Left hindlimb (tissue), 1 donor: ENCODE measurements at regions not wholly inside any gene's neighbourhood (a gene's known extent, or its start where the extent isn't known, plus 50 kb on each side); places are given as distances from the start of the nearest gene placed in this dataset.
"Not testable (repeated sequence)": the region's sequence is repeated elsewhere in the genome, so short reads cannot be mapped to it uniquely, and the experiment has no call there.

Source experiments
- DNase-seq: peaks from one replicate; pipeline ENCODE4 v3.0.0-alpha.2; 2018

DNA sequence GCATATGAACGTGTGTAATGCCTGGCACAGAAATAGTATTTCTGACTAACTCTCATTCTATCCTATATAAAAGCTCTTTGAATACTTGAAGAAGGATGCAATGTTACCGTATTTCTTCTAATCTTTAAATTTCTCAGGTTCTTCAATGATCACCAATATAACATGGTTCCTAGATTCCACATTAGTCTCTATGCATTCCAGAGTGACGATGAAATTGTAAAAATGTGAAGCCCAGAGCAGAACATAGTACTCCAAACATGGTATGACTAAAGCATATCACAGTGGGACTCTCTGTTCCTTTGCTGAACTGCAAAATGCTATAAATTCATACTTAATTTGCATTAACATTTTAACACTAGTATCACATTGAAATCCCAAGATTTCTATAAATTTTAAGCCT, 877.6 kb upstream of the CHORDC1 start:
- DNase-seq, result no peak

DNA sequence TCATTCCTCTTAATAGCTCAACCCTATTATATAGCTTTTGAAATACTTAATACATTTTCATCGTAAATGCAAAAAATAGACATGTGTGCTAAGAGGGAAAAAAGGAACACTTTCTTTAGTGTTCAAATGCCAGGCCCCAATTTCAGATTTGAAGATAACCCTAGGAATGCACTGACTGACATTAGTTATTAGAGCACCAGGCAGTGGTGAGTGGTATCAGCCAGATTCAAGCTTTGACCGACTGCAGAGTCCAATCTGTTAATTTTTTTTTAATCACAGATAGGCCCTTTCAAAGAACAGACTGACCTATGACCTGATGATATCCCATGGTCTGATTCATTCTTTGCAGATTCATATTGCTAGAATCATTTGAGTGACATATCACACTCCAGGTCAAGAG, 874.2 kb upstream of the CHORDC1 start:
- no peak for DNase-seq

DNA sequence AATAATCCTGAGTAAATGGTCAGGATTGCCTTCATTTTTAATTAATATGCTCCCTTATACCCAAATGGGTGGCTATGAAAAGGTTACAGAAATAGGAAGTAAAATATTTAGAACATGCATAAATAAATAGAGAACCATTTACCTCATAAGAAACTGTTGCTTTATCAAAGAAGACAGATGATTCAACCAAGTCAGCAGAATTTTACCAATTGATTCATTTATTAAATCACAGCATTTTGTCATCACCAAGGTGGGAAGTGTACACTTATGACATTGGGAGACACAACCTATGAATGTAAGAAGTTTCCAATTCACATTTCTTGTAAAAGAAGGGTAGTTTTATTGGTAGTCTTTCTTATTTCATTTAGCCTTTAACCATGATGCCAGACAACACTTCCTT, 870.3 kb upstream of the CHORDC1 start:
- no peak for DNase-seq

DNA sequence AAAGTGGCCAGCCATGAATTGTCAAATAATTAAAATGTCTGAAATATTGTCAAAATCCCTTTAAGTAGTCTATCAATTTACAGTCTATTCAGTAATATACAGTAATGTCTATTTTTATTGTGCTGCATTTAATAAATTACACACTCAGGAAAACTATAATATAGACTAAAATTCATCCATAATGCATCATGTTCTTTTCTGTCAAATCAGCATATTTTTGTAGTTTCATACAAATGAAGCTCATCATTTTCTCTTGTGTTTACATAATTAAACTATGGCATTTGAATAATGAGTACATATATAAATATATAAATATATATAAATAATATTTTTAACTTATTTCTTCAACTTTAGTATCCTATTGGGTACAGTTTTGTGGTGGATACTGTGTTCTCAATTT, 868.7 kb upstream of the CHORDC1 start:
- DNase-seq, result no peak

DNA sequence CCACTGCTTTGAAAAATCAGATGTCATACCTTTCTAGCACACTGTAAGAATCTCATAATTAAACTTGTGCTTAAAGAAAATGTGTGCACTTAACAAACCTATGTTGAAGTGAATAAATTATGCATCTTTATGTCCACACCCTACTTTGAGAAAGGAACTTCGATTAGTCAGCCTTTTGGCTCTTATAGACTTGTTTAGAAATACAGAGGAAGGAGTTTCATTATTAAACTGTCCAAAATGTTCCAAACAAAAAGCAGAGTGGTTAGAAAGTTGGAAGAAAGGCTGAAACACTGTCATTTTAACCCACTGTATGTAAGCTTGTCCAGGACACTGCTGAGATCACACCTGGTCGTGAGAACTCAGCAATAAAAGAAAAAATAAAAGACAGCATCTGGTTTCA, 863.2 kb upstream of the CHORDC1 start:
- DNase-seq, result no peak

DNA sequence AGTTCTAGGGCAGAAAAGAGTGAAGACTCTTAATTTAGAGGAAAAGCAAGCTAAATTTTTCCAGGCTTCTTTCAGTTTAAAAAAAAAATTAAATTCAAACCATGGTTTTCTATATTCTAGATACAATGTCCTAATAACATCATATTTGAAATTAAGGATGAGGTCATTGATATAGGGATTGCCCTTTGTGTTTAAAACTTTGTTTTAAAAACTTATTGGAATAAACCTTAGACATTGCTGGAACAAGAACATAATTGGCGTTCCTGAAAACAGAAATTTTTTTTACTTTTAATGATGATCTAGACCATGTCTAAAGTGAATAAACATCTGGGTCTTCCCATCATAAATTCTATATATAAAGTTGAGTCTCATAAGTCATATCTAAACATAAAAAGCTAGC, 859.4 kb upstream of the CHORDC1 start:
- no peak for DNase-seq

DNA sequence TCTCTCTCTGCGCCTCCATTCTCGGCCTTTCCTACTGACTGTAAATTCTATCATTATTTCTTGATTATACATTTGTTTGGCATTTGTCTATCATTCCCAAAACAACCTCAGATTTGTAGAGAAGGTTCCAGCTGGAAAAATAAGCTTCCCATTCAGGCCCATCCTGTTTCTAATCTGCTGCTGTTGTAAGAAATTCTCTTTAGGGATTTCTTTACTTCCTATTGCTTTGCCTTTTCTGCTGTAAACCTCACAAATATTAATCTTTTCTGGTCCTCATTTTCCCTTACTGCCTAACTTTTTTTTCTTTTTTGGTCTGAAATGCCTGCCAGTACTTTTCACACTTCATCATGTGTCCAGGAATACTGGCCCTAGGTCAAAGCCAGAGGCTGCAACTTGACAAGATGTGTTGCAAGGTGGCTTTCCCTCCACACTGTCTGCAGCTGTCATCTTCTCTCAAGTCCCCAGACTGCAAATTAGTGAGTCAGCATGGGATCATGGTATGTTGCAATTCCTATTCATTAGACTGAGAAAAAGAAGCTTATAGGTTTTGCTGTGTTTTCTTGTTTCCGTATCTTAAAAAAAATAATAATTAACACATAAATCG, 858.7 kb upstream of the CHORDC1 start:
- peak; percentile 66 for DNase-seq

DNA sequence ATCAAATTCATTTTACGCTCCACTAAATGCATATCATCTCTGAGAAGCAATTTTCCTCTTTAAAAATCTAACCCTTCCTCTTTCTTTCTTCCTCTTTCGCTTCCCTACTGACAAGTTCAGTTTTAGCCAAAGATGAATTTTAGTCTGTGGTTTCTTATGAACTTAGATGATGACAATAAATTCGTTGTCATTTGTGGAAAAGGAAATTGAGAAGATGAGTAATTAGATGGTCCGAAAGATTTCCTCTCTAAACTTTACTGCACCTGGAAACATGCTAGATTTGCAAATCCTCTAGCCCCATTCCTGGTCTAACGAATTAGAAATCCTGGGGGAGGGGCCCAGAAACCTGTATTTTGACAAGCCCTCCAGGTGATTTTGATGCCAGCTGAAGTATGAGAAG, 855.4 kb upstream of the CHORDC1 start:
- DNase-seq, result no peak

DNA sequence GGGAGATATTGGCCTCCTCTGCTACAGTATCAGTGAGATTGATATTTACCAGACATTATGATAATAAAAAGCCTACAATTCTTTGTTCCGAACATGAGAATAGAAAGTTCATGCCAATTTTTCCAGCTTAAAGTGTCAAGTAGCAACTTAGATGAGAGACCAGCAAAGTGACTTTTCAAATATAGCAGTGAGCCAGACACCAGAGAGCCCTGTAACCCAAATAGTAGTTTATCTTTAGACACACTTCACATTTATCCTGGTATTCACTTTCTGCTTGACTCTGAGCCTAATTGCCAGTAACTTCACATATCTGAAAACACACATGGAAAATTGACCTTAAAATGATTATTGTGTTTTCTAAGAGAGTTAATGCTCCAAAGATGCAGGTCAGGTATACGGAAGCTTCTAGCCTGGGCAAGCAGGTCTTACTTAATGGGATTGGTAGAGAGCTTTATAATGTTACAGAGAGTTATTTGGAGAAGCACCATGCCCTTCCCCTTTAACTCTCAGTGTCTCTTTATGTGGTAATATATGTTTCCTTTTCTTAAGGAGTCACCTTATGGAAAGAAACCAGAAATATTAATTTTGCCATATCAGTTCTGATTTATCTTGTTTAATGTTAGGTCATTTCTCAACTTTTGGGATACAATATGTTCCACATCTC, 852.3 kb upstream of the CHORDC1 start:
- DNase-seq, result no peak

DNA sequence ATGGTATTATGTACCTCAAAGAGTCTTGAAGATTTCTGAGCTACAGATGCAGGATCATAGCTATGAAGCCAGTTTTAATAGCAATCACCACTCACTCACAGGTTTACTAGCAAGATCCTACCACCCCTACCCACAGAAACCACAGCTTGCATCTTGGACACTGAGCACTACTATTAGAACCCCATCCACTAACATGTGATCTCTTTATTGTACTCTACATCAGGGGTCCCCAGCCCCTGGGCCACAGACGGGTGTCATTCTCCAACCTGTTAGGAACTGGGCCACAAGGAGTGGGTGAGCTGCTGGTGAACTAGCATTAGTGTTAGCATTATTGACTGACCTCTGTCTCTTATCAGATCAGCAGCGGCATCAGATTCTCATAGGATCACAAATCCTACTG, 844.8 kb upstream of the CHORDC1 start:
- no peak for DNase-seq

DNA sequence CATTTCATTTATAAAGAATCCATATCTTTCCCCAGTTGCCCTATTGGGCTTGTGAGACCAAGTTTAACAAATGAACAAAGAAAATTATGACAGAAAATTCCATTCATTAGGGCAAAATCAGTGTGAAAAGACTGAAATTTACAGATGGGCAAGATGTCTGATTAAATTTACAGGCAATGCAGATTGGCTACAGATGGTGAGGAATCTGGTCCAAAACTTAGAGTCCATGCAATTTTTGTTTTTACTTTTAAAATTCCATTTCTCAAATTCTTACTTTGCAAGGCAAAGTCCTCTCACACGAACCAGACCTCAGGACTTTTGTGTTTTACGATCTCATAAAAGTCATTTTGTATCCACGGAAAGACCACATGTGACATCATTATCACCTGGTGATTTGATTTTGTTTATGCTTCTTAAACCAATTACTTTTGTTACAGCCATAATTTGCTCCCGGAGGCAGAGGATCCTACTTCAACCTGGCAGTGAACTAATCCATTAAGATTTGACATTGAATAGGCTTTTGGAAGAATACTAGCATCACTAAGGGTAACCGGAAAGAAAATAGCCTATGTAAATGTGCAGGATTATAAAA, 843.7 kb upstream of the CHORDC1 start:
- no peak for DNase-seq

DNA sequence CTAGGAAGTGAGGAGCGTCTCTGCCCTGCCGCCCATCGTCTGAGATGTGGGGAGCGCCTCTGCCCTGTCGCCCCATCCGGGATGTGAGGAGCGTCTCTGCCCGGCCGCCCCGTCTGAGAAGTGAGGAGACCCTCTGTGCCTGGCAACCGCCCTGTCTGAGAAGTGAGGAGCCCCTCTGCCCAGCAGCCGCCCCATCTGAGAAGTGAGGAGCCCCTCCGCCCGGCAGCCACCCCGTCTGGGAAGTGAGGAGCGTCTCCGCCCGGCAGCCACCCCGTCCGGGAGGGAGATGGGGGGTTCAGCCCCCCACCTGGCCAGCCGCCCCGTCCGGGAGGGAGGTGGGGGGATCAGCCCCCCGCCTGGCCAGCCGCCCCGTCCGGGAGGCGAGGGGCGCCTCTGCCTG, 840.5 kb upstream of the CHORDC1 start:
- DNase-seq, result not testable (repeated sequence)

DNA sequence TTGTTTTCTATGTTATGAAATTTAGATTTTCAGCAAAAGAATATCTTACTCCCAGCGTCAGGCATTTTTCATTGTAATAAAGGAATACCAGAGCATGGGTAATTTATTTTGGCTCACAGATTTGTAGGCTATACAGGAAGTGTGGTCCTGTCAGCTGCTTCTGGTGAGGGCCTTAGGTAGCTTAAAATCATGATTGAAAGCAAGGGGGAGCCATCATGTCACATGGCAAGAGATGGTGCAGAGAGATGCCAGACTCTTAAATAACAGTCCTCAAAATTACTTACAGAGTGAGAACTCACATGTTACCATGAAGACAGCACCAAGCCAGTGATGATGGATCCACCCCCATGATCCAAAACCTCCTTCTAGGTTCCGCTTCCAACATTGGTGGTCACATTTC, 825.0 kb upstream of the CHORDC1 start:
- DNase-seq, result no peak

DNA sequence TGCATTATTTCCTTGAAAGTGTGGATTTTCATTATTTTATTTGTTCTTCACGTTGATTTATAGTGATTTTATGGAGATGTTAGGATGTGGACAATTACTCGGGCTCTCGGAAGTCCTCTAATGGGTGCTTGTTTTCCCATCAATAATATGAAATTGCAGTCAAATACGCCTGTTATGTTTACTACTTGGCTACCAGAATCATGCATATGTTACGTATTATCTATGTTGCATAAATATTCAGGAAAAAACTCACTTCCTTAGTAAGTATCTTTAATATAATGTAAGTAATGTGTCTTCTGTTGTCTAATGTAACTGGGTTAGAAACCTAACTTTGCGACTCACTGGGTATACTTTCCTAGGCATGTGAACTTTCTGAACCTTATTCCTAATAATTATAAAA, 823.4 kb upstream of the CHORDC1 start:
- no peak for DNase-seq

DNA sequence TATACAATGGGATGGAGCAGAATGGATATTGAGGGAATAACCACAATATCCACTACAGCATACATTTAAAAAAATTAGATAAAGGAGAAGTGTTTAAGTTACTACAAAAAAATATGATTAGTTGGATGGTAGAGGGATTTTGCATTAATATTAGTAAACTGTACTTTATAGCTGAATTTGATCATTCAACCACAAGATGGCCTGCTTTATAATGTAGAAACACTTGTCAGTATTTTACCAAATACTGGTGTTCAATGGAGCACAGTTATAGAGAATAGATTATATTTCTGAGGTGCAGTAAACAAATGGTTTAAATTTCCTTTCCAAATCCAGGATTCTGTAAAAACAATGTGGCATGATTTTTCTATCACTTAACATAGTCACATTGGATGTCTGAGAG, 818.8 kb upstream of the CHORDC1 start:
- DNase-seq, result no peak

DNA sequence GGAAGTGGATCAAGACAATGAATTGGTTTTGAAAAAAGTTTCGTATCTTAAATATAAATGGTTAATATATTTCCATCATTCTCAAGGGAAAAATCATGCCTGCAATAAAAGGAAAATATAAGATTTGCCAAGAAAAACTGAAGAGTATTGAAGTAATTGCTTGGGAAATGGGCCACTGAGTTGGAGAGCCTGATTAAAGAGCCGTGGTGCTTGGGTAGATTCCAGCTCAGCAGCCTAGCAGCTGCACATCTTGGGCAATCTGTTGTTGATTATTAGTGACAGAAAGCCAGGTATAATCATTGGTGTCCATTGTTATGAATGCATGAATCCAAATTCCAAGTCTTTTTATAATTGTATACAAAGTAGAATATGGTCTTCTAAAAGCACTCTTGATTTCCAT, 800.9 kb upstream of the CHORDC1 start:
- no peak for DNase-seq

DNA sequence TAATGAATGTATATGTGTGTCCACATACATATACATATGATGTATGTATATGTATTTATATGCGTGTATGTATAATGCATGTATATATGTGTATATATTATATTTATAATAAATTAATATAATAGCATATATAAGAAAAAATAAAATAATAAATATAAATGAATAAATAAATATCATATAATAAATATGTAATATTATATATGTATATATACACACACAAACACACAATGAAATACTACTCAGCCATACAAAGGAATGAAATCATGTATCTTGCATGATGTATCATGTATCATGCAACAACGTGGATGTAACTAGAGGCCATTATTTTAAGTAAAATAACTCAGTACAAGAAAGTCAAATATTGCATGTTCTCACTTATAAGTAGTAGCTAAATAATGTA, 788.7 kb upstream of the CHORDC1 start:
- DNase-seq, result no peak

DNA sequence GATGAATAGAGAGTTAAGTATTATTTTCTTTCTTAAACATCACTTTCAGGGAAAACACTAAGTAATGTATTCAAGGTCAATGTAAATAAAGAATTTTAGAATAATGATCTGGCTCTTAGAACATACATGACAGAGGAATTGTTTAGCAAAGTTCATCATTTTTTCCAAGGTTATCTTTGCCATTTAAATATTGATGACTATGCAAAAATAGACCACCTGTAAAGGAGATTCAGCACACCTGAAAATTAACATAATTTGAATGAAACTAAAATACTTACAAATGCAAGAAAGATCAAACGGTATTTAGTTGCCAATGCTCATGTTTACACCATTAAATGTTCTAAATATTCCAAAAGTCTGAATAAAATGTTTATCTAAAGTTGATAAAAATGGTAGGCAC, 782.6 kb upstream of the CHORDC1 start:
- DNase-seq, result no peak

DNA sequence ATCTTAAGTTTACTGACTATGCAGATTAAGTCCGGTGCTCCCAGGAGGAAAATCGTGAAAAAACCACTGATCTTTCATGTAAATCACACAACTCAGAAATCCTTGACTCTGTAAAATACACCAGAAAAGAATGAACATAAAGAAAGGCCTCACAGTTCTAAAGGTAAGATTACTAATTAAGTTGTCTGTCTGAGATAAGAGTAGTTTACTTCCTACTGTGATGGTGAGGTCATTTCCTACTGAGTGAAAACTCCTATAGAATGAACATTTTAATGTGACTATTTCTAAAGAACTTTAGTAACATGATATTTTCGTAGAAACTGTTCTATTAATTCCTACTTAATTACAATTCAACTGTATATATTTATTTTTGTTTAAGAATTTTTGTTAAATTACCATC, 774.4 kb upstream of the CHORDC1 start:
- DNase-seq, result no peak

DNA sequence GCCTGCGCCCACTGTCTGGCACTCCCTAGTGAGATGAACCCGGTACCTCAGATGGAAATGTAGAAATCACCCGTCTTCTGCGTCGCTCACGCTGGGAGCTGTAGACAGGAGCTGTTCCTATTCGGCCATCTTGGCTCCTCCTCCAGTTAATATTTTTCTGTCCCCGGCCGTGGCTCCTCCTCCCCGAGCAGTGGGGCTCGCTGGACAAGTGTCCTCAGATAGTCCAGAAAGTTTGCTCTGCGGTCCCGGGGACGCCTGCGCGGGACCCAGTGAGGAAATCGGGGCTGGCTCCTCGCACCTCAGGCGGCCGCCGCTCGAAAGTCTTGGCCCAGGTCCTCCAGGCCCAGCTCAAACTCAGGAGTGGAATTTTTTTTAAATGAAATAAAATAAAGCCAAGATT, 749.3 kb upstream of the CHORDC1 start:
- DNase-seq, result not testable (repeated sequence)

DNA sequence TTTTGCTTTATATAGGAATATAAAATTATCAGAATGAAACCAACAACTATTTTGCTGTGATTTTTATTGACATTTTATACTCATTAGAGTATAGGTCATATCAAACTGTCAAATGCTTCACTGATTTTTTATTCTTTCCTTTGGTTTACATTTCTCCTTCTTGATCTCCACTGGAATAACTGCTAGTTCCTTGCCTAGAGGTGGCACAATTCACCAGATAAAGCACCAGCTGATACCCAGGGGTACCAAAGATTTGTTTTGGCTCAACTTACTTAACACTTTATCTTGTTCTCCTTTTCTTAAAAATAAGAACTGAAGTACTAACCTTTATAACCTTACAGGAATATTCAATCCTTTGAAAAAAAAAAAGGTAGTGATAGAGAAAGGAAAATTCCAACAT, 725.1 kb upstream of the CHORDC1 start:
- no peak for DNase-seq

DNA sequence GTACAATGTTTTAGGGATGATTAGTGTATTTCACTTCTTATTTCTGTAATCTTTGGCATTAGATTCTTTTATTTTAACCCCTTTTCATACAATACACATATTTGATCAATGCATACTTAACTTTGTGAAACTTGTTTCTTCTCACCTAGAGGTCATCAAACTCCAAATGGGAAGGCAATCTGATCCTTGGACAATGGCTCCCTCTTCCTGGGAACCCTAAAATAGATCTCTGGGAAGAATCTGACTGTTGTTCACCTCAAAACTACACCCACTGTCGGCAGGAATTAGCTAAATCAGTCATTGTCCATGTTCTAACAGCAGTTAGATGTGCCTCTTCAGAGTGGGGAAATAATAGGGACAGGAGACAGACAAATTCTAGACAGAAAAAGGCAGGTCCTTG, 707.4 kb upstream of the CHORDC1 start:
- no peak for DNase-seq

DNA sequence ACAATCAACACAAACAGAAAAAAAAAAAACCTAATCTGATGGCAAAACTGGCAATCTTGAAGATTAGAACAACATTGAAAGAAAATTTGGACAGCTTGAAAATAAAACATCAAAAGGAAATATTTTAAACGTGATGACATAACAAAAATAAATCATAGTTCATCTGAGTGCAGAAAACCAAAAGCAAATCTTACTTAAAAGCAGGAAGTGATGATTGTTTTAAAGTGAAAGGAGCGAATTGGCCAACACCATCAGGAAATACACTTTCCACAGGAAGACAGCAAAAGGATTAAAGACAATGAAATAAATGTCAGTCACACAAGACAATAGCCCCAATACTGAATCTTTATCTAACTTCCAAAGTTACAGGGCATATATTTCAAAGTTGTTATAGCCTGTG, 696.5 kb upstream of the CHORDC1 start:
- no peak for DNase-seq

DNA sequence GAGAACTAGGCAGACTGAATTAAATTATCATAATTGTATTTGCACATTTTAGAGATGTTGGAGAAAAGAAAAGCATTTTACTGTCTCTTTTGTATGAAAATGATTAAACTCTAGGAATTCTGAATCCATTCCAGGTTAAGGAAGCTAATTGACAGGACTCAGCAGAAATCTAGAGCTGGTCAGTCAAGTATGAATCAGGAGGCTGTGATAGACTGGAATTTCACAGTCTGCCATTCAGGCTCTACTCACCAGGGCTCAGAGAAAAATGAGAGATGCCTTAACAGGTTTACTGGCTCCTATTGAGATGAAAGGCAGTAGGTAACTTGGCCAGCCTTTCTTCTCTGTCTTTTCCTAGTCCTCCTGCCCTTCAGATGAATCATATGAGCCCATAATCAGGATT, 693.9 kb upstream of the CHORDC1 start:
- DNase-seq, result no peak

DNA sequence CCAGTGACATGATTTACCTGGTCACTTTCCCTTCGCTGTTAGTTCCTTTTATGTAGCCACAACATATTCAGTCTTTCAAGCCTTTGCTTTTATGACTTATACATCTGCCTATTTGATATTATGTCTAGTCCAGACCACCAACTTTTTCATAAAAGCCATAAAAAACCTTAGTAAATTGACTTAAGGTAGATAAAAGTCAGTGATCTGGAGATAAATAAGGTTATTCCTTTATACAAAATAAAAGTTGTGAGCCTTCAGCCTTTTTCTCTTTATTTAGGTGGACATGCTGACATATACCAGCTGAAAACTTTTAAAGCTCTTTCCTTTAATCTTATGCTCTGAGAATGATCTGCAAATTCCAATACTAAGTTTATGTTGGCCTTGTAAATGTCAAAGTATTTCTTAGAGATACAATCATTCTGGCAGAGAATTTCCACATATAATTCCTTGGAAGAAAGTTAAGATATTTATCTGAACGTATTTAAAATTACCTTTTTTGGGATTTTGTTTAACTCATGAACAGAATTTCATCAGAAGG, 690.4 kb upstream of the CHORDC1 start:
- no peak for DNase-seq
